WTC11 (cell line): ENCODE measurements at regions not wholly inside any gene's neighbourhood (a gene's known extent, or its start where the extent isn't known, plus 50 kb on each side); places are given as distances from the start of the nearest gene placed in this dataset.

ENCODE experiments used
- ATAC-seq: fragments of 200-7000 bp; cut with Tn5 transposase; 2 replicates; pipeline ENCODE4 v1.10.0; 2021; ENCODE audit warnings: mild to moderate bottlenecking, moderate library complexity
- CTCF ChIA-PET: fragments of 300-600 bp; sonication (Branson Sonifier 250); formaldehyde crosslinking; loops from one replicate; lab custom pipeline; 2021; ENCODE audit warnings: antibody characterized with exemption; lab: Charles Lee
- POLR2A ChIA-PET: fragments of 350-600 bp; sonication (Branson Sonifier 250); formaldehyde crosslinking; loops from one replicate; lab custom pipeline; 2021; ENCODE audit warnings: antibody characterized with exemption; lab: Charles Lee
- DNase-seq: peaks from one replicate; pipeline ENCODE4 v3.0.0; 2021; ENCODE audit warnings: low spot score
- H3K27ac Mint-ChIP-seq: 2 replicates; pipeline ENCODE4 v1.8.0; 2021; ENCODE audit warnings: mixed read lengths
- H3K27me3 Mint-ChIP-seq: 2 replicates; pipeline ENCODE4 v1.8.0; 2021; ENCODE audit warnings: low read depth, mild to moderate bottlenecking, moderate library complexity, mixed read lengths
- H3K36me3 Mint-ChIP-seq: 2 replicates; pipeline ENCODE4 v1.8.0; 2021; ENCODE audit warnings: mixed read lengths
- H3K4me1 Mint-ChIP-seq: 2 replicates; pipeline ENCODE4 v1.8.0; 2022; ENCODE audit warnings: mixed read lengths
- H3K4me3 Mint-ChIP-seq: 2 replicates; pipeline ENCODE4 v1.8.0; 2021; ENCODE audit warnings: mild to moderate bottlenecking, moderate library complexity, mixed read lengths
- H3K9me3 Mint-ChIP-seq: 2 replicates; pipeline ENCODE4 v1.8.0; 2021; ENCODE audit warnings: mixed read lengths
- AFF4 ChIP-seq: sonication (generic); formaldehyde crosslinking; IDR thresholded peaks from 2 replicates; pipeline ENCODE4 v1.8.1; 2023; ENCODE audit warnings: mild to moderate bottlenecking, missing genetic modification reagents, borderline replicate concordance
- ATF6 ChIP-seq: sonication (generic); formaldehyde crosslinking; IDR thresholded peaks from 2 replicates; pipeline ENCODE4 v1.8.1; 2023; ENCODE audit warnings: mild to moderate bottlenecking, missing genetic modification reagents
- CBFB ChIP-seq: sonication (generic); formaldehyde crosslinking; IDR thresholded peaks from 2 replicates; pipeline ENCODE4 v1.8.1; 2022; ENCODE audit warnings: mild to moderate bottlenecking, low read depth, missing genetic modification reagents
- CTCF ChIP-seq: fragments of 200-600 bp; IDR thresholded peaks from 2 replicates; pipeline ENCODE4 v1.8.0; 2022; ENCODE audit warnings: antibody characterized with exemption
- GABPB1 ChIP-seq: sonication (generic); formaldehyde crosslinking; IDR thresholded peaks from 2 replicates; pipeline ENCODE4 v1.8.1; 2023; ENCODE audit warnings: mild to moderate bottlenecking, missing genetic modification reagents
- GTF2I ChIP-seq: fragments of 250-450 bp; sonication (Bioruptor Pico); conservative IDR thresholded peaks from 2 replicates; pipeline ENCODE4 v1.4.0; 2021; ENCODE audit warnings: mild to moderate bottlenecking
- KAT7 ChIP-seq: sonication (generic); formaldehyde crosslinking; IDR thresholded peaks from 2 replicates; pipeline ENCODE4 v1.8.1; 2023; ENCODE audit warnings: missing genetic modification reagents, mild to moderate bottlenecking, borderline replicate concordance
- MXD4 ChIP-seq: fragments of 250-450 bp; sonication (Bioruptor Pico); IDR thresholded peaks from 2 replicates; pipeline ENCODE4 v1.8.0; 2021; ENCODE audit warnings: mild to moderate bottlenecking, moderate library complexity, borderline replicate concordance
- MYBL2 ChIP-seq: sonication (generic); formaldehyde crosslinking; IDR thresholded peaks from 2 replicates; pipeline ENCODE4 v1.8.1; 2023; ENCODE audit warnings: mild to moderate bottlenecking, moderate library complexity, missing genetic modification reagents
- NR3C1 ChIP-seq: sonication (generic); formaldehyde crosslinking; conservative IDR thresholded peaks from 2 replicates; pipeline ENCODE4 v1.8.1; 2023; ENCODE audit warnings: low read depth, mild to moderate bottlenecking, missing genetic modification reagents
- OVOL2 ChIP-seq: fragments of 250-450 bp; sonication (Bioruptor Pico); IDR thresholded peaks from 2 replicates; pipeline ENCODE4 v1.9.0; 2021; ENCODE audit warnings: mild to moderate bottlenecking, borderline replicate concordance
- ZBTB43 ChIP-seq: sonication (generic); formaldehyde crosslinking; IDR thresholded peaks from 2 replicates; pipeline ENCODE4 v1.8.1; 2023; ENCODE audit warnings: mild to moderate bottlenecking, missing genetic modification reagents
- TF ChIP-seq, protein P1 (sequence below): fragments of 250-450 bp; sonication (Bioruptor Pico); IDR thresholded peaks from 2 replicates; pipeline ENCODE4 v1.9.0; 2021; ENCODE audit warnings: moderate library complexity, mild to moderate bottlenecking, inconsistent platforms, borderline replicate concordance
- TF ChIP-seq, protein P2 (sequence below): sonication (generic); formaldehyde crosslinking; IDR thresholded peaks from 2 replicates; pipeline ENCODE4 v1.8.1; 2022; ENCODE audit warnings: low read depth, missing genetic modification reagents, borderline replicate concordance
- TF ChIP-seq, protein P3 (sequence below): sonication (generic); formaldehyde crosslinking; IDR thresholded peaks from 2 replicates; pipeline ENCODE4 v1.8.0; 2022; ENCODE audit warnings: mild to moderate bottlenecking, missing genetic modification reagents

- no peak for ATAC-seq
- CTCF ChIA-PET: no interaction called here
- no peak overlapping the region for H3K27ac Mint-ChIP-seq
- TF ChIP-seq AFF4 (CRISPR knock-in tag) (no peak), ZBTB43 (CRISPR knock-in tag) (no peak), MYBL2 (CRISPR knock-in tag) (no peak), CBFB (no peak), GABPB1 (CRISPR knock-in tag) (no peak), MXD4 (CRISPR knock-in tag) (no peak), NR3C1 (CRISPR knock-in tag) (no peak), KAT7 (CRISPR knock-in tag) (no peak)
- TF ChIP-seq, protein P1, sequence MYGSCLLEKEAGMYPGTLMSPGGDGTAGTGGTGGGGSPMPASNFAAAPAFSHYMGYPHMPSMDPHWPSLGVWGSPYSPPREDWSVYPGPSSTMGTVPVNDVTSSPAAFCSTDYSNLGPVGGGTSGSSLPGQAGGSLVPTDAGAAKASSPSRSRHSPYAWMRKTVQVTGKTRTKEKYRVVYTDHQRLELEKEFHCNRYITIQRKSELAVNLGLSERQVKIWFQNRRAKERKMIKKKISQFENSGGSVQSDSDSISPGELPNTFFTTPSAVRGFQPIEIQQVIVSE (CRISPR knock-in tag): no peak
- TF ChIP-seq, protein P2, sequence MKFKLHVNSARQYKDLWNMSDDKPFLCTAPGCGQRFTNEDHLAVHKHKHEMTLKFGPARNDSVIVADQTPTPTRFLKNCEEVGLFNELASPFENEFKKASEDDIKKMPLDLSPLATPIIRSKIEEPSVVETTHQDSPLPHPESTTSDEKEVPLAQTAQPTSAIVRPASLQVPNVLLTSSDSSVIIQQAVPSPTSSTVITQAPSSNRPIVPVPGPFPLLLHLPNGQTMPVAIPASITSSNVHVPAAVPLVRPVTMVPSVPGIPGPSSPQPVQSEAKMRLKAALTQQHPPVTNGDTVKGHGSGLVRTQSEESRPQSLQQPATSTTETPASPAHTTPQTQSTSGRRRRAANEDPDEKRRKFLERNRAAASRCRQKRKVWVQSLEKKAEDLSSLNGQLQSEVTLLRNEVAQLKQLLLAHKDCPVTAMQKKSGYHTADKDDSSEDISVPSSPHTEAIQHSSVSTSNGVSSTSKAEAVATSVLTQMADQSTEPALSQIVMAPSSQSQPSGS (CRISPR knock-in tag): no peak
- TF ChIP-seq, protein P3, sequence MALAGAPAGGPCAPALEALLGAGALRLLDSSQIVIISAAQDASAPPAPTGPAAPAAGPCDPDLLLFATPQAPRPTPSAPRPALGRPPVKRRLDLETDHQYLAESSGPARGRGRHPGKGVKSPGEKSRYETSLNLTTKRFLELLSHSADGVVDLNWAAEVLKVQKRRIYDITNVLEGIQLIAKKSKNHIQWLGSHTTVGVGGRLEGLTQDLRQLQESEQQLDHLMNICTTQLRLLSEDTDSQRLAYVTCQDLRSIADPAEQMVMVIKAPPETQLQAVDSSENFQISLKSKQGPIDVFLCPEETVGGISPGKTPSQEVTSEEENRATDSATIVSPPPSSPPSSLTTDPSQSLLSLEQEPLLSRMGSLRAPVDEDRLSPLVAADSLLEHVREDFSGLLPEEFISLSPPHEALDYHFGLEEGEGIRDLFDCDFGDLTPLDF (CRISPR knock-in tag): no peak
- TF ChIP-seq, all 79 proteins: peak for 0
- Mint-ChIP-seq H3K4me1 (peaks cover 2% of the 10 kb centered on the region; the same call in 1 of the 2 replicates), H3K9me3 (no peaks in the 10 kb centered on the region), H3K27me3 (no peaks in the 10 kb centered on the region), H3K36me3 (no peaks in the 10 kb centered on the region), H3K4me3 (no peak overlapping the region)
- DNase-seq: no peak
- POLR2A ChIA-PET: no interaction called here
These were observed 173.2 kb upstream of the ZNF804A start for GRCh38 chr2:184425083-184425482.

DNA sequence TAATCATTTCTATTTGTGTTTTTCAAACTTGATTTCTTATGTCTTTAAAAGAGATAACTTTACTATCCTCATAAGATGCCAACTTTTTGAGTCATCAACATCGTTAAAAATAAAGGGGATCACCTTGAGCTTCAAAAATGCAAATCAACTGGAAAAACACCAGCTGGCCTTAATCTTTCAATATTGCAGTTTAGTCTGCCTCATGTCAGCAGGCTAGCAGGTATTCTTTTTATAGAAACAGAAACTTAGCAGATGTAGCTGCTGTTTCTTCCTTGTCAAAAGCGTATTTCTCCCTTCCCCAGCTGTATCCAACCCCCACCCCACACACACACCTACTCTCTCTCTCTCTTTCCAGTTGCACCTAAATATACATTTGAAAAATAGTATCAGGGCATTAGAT lies 154.1 kb upstream of the ZNF804A start:
- TF ChIP-seq CTCF (no peak), OVOL2 (no peak), ATF6 (no peak), GTF2I (CRISPR knock-in tag) (no peak)
- TF ChIP-seq, all 79 proteins: peak for 0
- H3K27me3 Mint-ChIP-seq: no peaks in the 10 kb centered on the region
- ATAC-seq (no peak), DNase-seq (no peak)
- H3K4me1 Mint-ChIP-seq: no peaks in the 10 kb centered on the region
- H3K27ac Mint-ChIP-seq: no peak overlapping the region
- no peaks in the 10 kb centered on the region for H3K36me3 Mint-ChIP-seq
- ChIA-PET POLR2A (no interaction called here), CTCF (no interaction called here)
- no peak overlapping the region for H3K4me3 Mint-ChIP-seq
- H3K9me3 Mint-ChIP-seq: no peaks in the 10 kb centered on the region
